ENCODE measurements at regions not wholly inside any gene's neighbourhood (a gene's known extent, or its start where the extent isn't known, plus 50 kb on each side); places are given as distances from the start of the nearest gene placed in this dataset.

DNA sequence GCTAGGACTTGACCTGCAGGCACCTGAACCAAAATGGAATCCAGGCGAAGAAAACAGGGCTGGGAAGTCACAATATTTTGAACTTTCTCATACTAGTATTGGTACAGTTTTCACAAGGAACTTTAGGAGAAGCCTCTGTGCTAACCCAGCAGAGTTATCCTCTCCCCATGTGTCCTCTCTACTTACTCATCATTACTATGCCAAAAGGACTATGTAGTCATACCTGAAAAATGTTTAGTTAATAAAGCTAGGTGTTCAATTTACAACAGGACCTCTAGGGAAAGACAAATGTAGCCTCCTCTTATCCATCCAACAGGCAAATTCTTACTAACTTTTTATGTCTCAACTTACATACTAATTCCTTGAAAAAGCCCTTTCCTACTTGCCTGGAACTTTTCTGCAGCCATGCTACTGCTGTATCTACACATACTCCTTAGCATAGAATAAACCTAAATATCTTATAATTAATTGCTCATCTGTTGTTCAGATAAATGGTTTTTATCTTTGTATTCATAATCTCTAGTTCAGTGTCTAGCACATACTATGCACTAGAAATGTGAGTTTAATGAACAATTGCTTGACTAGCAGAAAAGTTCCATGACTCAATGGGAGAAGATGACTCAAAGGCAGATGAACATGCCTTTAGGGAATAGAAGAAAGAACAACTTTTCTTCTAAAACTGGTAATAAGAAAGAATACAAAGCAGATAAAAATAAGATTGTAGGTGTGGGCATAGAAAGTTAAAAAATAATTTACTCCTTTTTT, 215.5 kb upstream of the VEGFC start:
- Histone ChIP-seq H3K9me3 (ENCODE audit: insufficient read depth, low read length) (peaks cover 13% of the 10 kb centered on the region), H3K4me2 (ENCODE audit: low read length) (no peak overlapping the region), H3K27ac (ENCODE audit: low read length) (no peak overlapping the region), H3K9ac (ENCODE audit: low read length) (no peak overlapping the region), H3K4me3 (ENCODE audit: low read length) (no peak overlapping the region), H2AFZ (ENCODE audit: low read depth, low read length) (no peak overlapping the region), H4K20me1 (ENCODE audit: insufficient read depth, low read length) (no peaks in the 10 kb centered on the region), H3K79me2 (ENCODE audit: low read length) (no peaks in the 10 kb centered on the region), H3K36me3 (replicated peaks; ENCODE audit: low read depth, low read length) (peaks cover 16% of the 10 kb centered on the region), H3K4me1 (ENCODE audit: low read length) (peaks cover 15% of the 10 kb centered on the region), H3K27me3 (ENCODE audit: low read depth, low read length) (no peaks in the 10 kb centered on the region)
- no peak for TF ChIP-seq EZH2phosphoT487 (IDR thresholded peaks at IDR 0.05; ENCODE audit: low read depth)
- TF ChIP-seq, protein P1, sequence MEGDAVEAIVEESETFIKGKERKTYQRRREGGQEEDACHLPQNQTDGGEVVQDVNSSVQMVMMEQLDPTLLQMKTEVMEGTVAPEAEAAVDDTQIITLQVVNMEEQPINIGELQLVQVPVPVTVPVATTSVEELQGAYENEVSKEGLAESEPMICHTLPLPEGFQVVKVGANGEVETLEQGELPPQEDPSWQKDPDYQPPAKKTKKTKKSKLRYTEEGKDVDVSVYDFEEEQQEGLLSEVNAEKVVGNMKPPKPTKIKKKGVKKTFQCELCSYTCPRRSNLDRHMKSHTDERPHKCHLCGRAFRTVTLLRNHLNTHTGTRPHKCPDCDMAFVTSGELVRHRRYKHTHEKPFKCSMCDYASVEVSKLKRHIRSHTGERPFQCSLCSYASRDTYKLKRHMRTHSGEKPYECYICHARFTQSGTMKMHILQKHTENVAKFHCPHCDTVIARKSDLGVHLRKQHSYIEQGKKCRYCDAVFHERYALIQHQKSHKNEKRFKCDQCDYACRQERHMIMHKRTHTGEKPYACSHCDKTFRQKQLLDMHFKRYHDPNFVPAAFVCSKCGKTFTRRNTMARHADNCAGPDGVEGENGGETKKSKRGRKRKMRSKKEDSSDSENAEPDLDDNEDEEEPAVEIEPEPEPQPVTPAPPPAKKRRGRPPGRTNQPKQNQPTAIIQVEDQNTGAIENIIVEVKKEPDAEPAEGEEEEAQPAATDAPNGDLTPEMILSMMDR (IDR thresholded peaks at IDR 0.05; ENCODE audit: low read depth, low read length) = no peak

DNA sequence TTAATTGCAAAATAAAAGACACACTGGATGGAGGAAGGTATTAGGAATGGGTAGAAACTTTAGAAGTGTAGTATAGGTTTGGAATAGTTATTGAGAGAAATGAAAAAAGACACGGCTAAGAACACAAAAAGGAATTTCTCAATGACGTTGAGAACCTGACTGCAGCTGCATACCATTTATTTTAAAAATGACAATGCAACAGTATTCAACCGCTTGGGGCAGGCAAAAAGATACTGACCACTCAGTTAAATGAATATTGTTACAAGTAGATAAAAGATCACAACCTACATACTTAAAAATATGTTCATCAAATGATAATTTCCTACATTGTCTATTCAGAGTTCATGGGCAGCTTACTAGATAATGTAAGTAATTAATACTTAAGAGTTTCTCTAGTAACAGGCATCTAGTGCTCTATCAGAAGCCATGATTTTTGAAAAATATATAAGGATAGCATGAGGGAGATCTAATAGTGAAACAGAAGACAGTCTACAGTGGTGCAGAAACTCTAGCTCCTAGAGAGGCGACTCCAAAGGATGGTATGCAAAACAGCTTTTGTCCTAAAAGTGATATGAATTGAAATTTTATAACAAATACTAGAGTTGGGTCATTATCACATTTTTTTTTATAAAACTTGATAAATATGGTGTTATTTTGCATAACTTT, 216.2 kb upstream of the VEGFC start:
- TF ChIP-seq, protein P1 (IDR thresholded peaks at IDR 0.05; ENCODE audit: low read depth, low read length) = no peak
- no peak for TF ChIP-seq EZH2phosphoT487 (IDR thresholded peaks at IDR 0.05; ENCODE audit: low read depth)
- H3K4me3 ChIP-seq (ENCODE audit: low read length) = no peak overlapping the region
- H3K4me2 ChIP-seq (ENCODE audit: low read length) = no peak overlapping the region
- H3K27me3 ChIP-seq (ENCODE audit: low read depth, low read length) = no peaks in the 10 kb centered on the region
- no peak overlapping the region for H3K27ac ChIP-seq (ENCODE audit: low read length)
- H2AFZ ChIP-seq (ENCODE audit: low read depth, low read length) = no peak overlapping the region
- H3K9me3 ChIP-seq (ENCODE audit: insufficient read depth, low read length) = peaks cover 20% of the 10 kb centered on the region
- no peaks in the 10 kb centered on the region for H4K20me1 ChIP-seq (ENCODE audit: insufficient read depth, low read length)
- peaks cover 22% of the 10 kb centered on the region for H3K36me3 ChIP-seq (replicated peaks; ENCODE audit: low read depth, low read length)
- no peaks in the 10 kb centered on the region for H3K79me2 ChIP-seq (ENCODE audit: low read length)
- H3K4me1 ChIP-seq (ENCODE audit: low read length) = peaks cover 15% of the 10 kb centered on the region
- no peak overlapping the region for H3K9ac ChIP-seq (ENCODE audit: low read length)

GRCh38 chr4:177010418-177010817, 217.7 kb upstream of the VEGFC start:
- no peak overlapping the region for H3K4me2 ChIP-seq (ENCODE audit: low read length)
- no peak overlapping the region for H3K27ac ChIP-seq (ENCODE audit: low read length)
- H3K36me3 ChIP-seq (replicated peaks; ENCODE audit: low read depth, low read length) = peaks cover 18% of the 10 kb centered on the region
- TF ChIP-seq EZH2phosphoT487 (IDR thresholded peaks at IDR 0.05; ENCODE audit: low read depth) = no peak
- TF ChIP-seq, protein P1 (IDR thresholded peaks at IDR 0.05; ENCODE audit: low read depth, low read length) = no peak
- no peaks in the 10 kb centered on the region for H3K79me2 ChIP-seq (ENCODE audit: low read length)
- no peak overlapping the region for H2AFZ ChIP-seq (ENCODE audit: low read depth, low read length)
- no peak overlapping the region for H3K4me3 ChIP-seq (ENCODE audit: low read length)
- H4K20me1 ChIP-seq (ENCODE audit: insufficient read depth, low read length) = no peaks in the 10 kb centered on the region
- H3K9me3 ChIP-seq (ENCODE audit: insufficient read depth, low read length) = peaks cover 19% of the 10 kb centered on the region
- no peak overlapping the region for H3K9ac ChIP-seq (ENCODE audit: low read length)
- peaks cover 11% of the 10 kb centered on the region for H3K4me1 ChIP-seq (ENCODE audit: low read length)
- H3K27me3 ChIP-seq (ENCODE audit: low read depth, low read length) = no peaks in the 10 kb centered on the region

GRCh38 chr4:177012918-177013545, 220.3 kb upstream of the VEGFC start:
- no peak for TF ChIP-seq EZH2phosphoT487 (IDR thresholded peaks at IDR 0.05; ENCODE audit: low read depth)
- TF ChIP-seq, protein P1 (IDR thresholded peaks at IDR 0.05; ENCODE audit: low read depth, low read length) = no peak
- Histone ChIP-seq H3K27me3 (ENCODE audit: low read depth, low read length) (no peaks in the 10 kb centered on the region), H2AFZ (ENCODE audit: low read depth, low read length) (no peak overlapping the region)

More at GRCh38 chr4:177012918-177013545, 220.3 kb upstream of the VEGFC start:
- Histone ChIP-seq H3K4me1 (ENCODE audit: low read length) (no peaks in the 10 kb centered on the region), H3K36me3 (replicated peaks; ENCODE audit: low read depth, low read length) (peaks cover 13% of the 10 kb centered on the region), H3K79me2 (ENCODE audit: low read length) (no peaks in the 10 kb centered on the region), H3K4me2 (ENCODE audit: low read length) (no peak overlapping the region), H3K4me3 (ENCODE audit: low read length) (no peak overlapping the region), H3K27ac (ENCODE audit: low read length) (no peak overlapping the region), H4K20me1 (ENCODE audit: insufficient read depth, low read length) (no peaks in the 10 kb centered on the region), H3K9me3 (ENCODE audit: insufficient read depth, low read length) (peaks cover 19% of the 10 kb centered on the region), H3K9ac (ENCODE audit: low read length) (no peak overlapping the region)
